ENCODE measurements at regions not wholly inside any gene's neighbourhood (a gene's known extent, or its start where the extent isn't known, plus 50 kb on each side); places are given as distances from the start of the nearest gene placed in this dataset.

DNA sequence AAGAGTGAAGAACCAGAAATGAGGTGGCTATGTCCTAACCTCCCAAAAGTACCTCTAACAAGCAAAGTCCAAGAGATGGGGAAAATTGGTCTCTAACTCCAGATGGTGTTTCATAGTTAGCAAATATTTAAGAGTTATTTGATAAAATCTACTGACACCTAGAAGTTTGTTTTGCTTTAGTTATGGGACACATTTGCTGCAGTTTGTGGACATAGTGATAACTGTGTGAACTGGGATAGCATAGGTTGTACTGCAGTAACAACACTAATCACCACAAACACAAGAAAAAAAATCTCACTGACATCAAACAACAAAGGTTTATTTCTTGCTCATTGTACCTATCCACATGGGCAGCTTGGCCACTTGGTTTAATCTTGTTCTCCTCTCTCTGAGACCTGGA lies 965.0 kb upstream of the SPRY2 start:
- DNase-seq (ENCODE audit: low read depth) = no peak
- H3K4me3 ChIP-seq (ENCODE audit: control insufficient read depth, low read depth, low read length) = no peak overlapping the region
- TF ChIP-seq, protein P1, sequence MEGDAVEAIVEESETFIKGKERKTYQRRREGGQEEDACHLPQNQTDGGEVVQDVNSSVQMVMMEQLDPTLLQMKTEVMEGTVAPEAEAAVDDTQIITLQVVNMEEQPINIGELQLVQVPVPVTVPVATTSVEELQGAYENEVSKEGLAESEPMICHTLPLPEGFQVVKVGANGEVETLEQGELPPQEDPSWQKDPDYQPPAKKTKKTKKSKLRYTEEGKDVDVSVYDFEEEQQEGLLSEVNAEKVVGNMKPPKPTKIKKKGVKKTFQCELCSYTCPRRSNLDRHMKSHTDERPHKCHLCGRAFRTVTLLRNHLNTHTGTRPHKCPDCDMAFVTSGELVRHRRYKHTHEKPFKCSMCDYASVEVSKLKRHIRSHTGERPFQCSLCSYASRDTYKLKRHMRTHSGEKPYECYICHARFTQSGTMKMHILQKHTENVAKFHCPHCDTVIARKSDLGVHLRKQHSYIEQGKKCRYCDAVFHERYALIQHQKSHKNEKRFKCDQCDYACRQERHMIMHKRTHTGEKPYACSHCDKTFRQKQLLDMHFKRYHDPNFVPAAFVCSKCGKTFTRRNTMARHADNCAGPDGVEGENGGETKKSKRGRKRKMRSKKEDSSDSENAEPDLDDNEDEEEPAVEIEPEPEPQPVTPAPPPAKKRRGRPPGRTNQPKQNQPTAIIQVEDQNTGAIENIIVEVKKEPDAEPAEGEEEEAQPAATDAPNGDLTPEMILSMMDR (conservative IDR thresholded peaks at IDR 0.05; ENCODE audit: control insufficient read depth, insufficient read depth, low read depth, low read length) = no peak

DNA sequence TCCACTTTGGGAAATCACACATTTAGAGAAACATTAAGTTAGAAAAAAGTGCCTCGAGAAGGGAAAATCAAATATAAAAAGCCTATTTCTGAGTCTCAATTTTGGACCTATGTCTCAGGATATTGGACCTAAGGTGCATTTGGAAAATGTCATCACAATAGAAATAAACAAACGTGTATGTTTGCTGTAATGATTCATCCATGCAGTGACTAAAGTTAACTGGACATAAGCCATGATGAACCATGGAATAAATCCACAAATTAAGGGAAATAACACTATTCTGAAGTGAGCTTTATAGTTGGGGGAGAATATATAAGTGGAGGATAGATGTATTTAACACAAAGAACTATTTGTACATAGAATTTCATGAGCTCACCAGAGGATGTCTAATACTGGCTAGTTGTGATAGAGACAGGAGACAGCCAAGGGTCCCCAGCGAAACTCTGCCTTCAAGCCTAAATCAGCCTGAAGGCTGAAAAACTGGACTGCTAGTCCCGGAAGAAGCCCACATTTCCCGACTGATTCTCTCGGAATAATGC lies 963.3 kb upstream of the SPRY2 start:
- no peak for DNase-seq (ENCODE audit: low read depth)
- TF ChIP-seq, protein P1 (conservative IDR thresholded peaks at IDR 0.05; ENCODE audit: control insufficient read depth, insufficient read depth, low read depth, low read length) = no peak
- H3K4me3 ChIP-seq (ENCODE audit: control insufficient read depth, low read depth, low read length) = no peak overlapping the region

DNA sequence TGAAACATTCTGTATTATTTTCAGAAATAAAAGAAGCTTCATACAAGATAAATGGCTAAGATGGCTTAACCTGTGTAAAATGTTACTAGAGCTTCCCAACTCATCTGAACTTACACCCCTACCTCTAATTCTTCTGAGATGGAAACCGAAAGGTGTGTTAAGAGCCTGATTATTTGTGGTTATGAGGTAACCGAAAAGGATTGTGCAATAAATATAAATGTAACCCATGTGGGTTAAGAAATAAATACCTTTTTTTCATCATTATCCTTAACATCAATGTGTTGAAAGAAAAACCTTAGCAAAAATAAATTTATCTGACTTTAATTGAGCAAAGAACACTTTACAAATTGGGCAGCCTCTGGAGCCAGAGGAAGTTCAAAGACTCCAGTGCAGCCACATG lies 961.8 kb upstream of the SPRY2 start:
- TF ChIP-seq, protein P1 (conservative IDR thresholded peaks at IDR 0.05; ENCODE audit: control insufficient read depth, insufficient read depth, low read depth, low read length) = no peak
- DNase-seq (ENCODE audit: low read depth) = no peak
- no peak overlapping the region for H3K4me3 ChIP-seq (ENCODE audit: control insufficient read depth, low read depth, low read length)

DNA sequence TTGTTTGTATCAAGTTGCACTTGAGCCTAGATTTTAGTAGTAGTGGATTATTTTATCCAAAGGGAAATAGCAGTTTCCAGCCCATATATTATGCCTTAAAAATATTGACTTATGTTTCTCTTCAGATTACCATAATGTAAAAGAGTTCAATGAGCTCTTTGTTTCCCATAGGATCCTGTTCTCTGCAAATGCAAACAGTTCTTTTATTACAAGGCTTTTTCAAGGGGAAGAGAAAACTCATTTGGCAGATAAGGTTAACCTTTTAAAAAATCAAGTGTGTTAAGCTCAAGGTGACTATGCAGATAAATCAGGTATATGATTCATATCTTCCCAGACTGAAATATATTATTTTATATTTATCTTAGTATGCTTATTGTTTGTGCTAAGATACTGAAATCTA lies 961.2 kb upstream of the SPRY2 start:
- TF ChIP-seq, protein P1 (conservative IDR thresholded peaks at IDR 0.05; ENCODE audit: control insufficient read depth, insufficient read depth, low read depth, low read length) = no peak
- no peak overlapping the region for H3K4me3 ChIP-seq (ENCODE audit: control insufficient read depth, low read depth, low read length)
- DNase-seq (ENCODE audit: low read depth) = no peak

DNA sequence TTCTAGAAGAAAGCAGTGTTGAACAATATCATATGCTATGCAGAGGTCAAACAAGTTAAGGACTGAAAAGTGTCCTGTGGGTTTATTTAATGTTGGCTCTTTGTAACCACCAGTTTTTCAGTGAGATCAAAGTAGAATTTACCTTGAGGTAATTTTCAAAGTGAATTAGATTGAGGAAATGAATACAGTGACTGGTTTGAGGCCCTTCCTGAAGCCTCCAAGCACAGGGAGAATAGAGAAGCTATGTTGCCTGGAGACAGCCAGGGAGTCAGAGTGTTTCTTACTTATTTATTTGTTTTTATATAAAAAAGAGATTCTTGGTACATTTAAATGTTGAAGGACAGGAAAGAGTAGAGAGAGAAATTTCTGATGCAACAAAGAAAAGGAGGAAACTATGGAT lies 954.3 kb upstream of the SPRY2 start:
- no peak for DNase-seq (ENCODE audit: low read depth)
- H3K4me3 ChIP-seq (ENCODE audit: control insufficient read depth, low read depth, low read length) = no peak overlapping the region
- TF ChIP-seq, protein P1 (conservative IDR thresholded peaks at IDR 0.05; ENCODE audit: control insufficient read depth, insufficient read depth, low read depth, low read length) = no peak

DNA sequence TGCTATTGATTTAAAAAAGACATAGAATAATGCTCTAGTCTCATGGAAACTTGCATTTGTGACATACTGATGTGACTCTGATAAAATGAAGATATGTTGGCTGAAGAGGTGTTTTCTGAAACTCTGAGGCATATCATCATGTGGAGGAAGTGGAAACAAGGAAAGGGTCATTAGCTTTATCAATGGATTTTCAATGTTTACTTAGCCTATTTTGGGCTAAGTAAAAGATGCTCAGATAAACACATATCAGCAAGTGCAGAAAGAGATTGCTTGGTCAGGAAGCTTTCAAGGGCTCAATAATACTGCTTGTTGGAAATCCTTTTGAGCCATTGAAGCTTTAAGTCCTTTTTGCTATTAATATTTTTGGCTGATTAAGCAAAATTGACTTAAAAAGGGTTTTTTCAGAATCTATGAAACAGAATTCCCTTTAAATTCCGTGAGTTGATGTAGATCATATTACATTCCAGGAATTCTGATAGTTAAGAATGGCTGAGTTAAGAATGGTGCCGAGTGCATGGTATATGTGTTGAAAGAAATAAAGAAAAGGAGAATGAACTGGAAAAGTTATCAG lies 952.8 kb upstream of the SPRY2 start:
- DNase-seq (ENCODE audit: low read depth) = no peak
- no peak overlapping the region for H3K4me3 ChIP-seq (ENCODE audit: control insufficient read depth, low read depth, low read length)
- TF ChIP-seq, protein P1 (conservative IDR thresholded peaks at IDR 0.05; ENCODE audit: control insufficient read depth, insufficient read depth, low read depth, low read length) = no peak

DNA sequence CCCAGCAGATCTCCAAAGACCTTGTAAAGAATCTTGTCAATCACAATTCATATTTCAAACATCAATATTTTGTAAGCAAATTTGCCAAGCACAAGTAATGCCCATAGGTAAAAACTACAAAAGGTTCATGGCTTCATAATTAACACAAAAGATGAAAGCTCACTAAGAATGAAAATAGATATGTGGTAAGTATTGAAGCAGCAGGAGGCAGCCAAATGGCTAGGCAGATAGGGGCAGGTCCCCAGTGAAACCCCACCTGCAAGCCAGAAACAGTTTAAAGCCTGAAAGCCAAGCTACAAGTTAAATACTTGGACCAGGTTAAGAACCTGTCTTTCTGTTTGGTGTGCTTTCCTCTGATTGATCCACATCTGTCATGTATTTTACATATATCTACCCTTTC lies 942.6 kb upstream of the SPRY2 start:
- TF ChIP-seq, protein P1 (conservative IDR thresholded peaks at IDR 0.05; ENCODE audit: control insufficient read depth, insufficient read depth, low read depth, low read length) = no peak
- DNase-seq (ENCODE audit: low read depth) = no peak
- H3K4me3 ChIP-seq (ENCODE audit: control insufficient read depth, low read depth, low read length) = no peak overlapping the region

All from fibroblast of mammary gland (primary cell).